Hindlimb muscle (tissue), 1 donor: ENCODE measurements at regions not wholly inside any gene's neighbourhood (a gene's known extent, or its start where the extent isn't known, plus 50 kb on each side); places are given as distances from the start of the nearest gene placed in this dataset.
A peak's percentile ranks its signal among the peaks of the same experiment; 100 is the strongest.

Experiments
- DNase-seq: peaks from one replicate; pipeline ENCODE4 v3.0.0-alpha.2; 2013

GRCh38 chr6:43869079-43869710 lies 99.2 kb downstream of the VEGFA start:
- DNase-seq: no peak

- no peak for DNase-seq
Measured at GRCh38 chr6:43868467-43868866, 98.5 kb downstream of the VEGFA start.

GRCh38 chr6:43867996-43868395 lies 98.0 kb downstream of the VEGFA start:
- DNase-seq: no peak

GRCh38 chr6:43867246-43867645 lies 97.2 kb downstream of the VEGFA start:
- DNase-seq: no peak

- peak; percentile 47 for DNase-seq
Measured at GRCh38 chr6:43865932-43866645, 96.1 kb downstream of the VEGFA start.

GRCh38 chr6:43865086-43865485 lies 95.1 kb downstream of the VEGFA start:
- DNase-seq: no peak

- DNase-seq: no peak
Measured at GRCh38 chr6:43862925-43863324, 92.9 kb downstream of the VEGFA start.

GRCh38 chr6:43861212-43861894 lies 91.3 kb downstream of the VEGFA start:
- no peak for DNase-seq

- no peak for DNase-seq
Measured at GRCh38 chr6:43860285-43860684, 90.3 kb downstream of the VEGFA start.

GRCh38 chr6:43859213-43859612 lies 89.2 kb downstream of the VEGFA start:
- DNase-seq: no peak

GRCh38 chr6:43858161-43859153 lies 88.4 kb downstream of the VEGFA start:
- DNase-seq: no peak

GRCh38 chr6:43856005-43856765 lies 86.2 kb downstream of the VEGFA start:
- no peak for DNase-seq

- DNase-seq: no peak
Measured at GRCh38 chr6:43855247-43855646, 85.2 kb downstream of the VEGFA start.

GRCh38 chr6:43853066-43853650 lies 83.1 kb downstream of the VEGFA start:
- no peak for DNase-seq

GRCh38 chr6:43852350-43852864 lies 82.4 kb downstream of the VEGFA start:
- no peak for DNase-seq

GRCh38 chr6:43851204-43851865 lies 81.3 kb downstream of the VEGFA start:
- DNase-seq: no peak

- no peak for DNase-seq
Measured at GRCh38 chr6:43850314-43851203, 80.5 kb downstream of the VEGFA start.

GRCh38 chr6:43849844-43850243 lies 79.8 kb downstream of the VEGFA start:
- no peak for DNase-seq

- no peak for DNase-seq
Measured at GRCh38 chr6:43848671-43849391, 78.8 kb downstream of the VEGFA start.
